Right atrium auricular region (tissue), 2 donors: ENCODE measurements at regions not wholly inside any gene's neighbourhood (a gene's known extent, or its start where the extent isn't known, plus 50 kb on each side); places are given as distances from the start of the nearest gene placed in this dataset.
"Not testable (repeated sequence)": the region's sequence is repeated elsewhere in the genome, so short reads cannot be mapped to it uniquely, and the experiment has no call there.

ENCODE experiments used
- DNase-seq: peaks from one replicate; pipeline ENCODE4 v3.0.0-alpha.2; 2019; ENCODE audit warnings: low spot score
- H3K27ac ChIP-seq, 2 donors: fragments of 200-600 bp; sonication (generic); 1 replicate in 1 of 2; 2 replicates in 1 of 2; pipeline ENCODE4 v1.5.1; 2016 to 2019
- H3K27me3 ChIP-seq, 2 donors: fragments of 200-600 bp; sonication (generic); one replicate each; pipeline versions ENCODE4 v1.5.1 to v1.6.0; 2017 to 2019
- H3K36me3 ChIP-seq: fragments of 200-600 bp; sonication (generic); one replicate; pipeline ENCODE4 v1.5.1; 2016
- H3K4me1 ChIP-seq, 2 donors: fragments of 200-600 bp; sonication (generic); one replicate each; pipeline versions ENCODE4 v1.5.1 to v1.6.0; 2017 to 2019
- H3K4me3 ChIP-seq, 2 donors: fragments of 200-600 bp; sonication (generic); 1 replicate in 1 of 2; 2 replicates in 1 of 2; pipeline ENCODE4 v1.5.1; 2017 to 2019; ENCODE audit warnings: mild to moderate bottlenecking in 1 of 2, moderate library complexity in 1 of 2
- H3K9me3 ChIP-seq, 2 donors: fragments of 200-600 bp; sonication (generic); one replicate each; pipeline ENCODE4 v1.5.1; 2019
- TF ChIP-seq, protein P1 (sequence below), 2 donors: fragments of 200-600 bp; sonication (generic); IDR thresholded peaks; one replicate each; pipeline ENCODE4 v1.5.1; 2019; ENCODE audit warnings: antibody characterized with exemption in 2 of 2

DNA sequence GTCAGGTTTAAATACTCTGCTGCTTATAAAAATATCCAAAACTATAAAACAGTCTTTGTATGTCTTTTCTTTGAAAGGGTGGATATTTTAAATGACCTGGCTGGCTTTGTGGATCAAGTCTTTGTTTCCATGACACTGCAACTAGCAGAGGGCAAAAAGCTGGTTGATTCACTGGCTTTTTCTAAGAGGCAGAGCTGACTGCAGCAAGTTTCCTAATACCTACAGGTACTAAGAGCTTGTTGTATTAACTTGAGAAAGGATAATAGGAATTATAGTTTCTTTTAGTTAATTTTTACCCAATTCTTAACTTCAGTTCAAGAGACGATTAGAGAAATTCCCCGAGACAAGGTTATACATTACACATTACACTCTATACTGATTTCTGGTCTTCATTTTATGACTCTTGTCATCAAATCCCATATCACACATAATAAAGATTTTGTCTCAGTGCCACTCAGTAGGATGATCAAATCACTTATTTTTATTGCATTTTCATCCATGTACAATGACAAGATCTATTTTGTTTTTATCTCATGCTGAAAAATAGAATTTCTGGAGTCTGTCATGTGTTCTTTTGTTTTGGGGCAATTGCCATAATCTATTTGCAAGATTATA is 120.1 kb upstream of the RIMS1 start:
- H3K4me3 ChIP-seq = no peak overlapping the region
- TF ChIP-seq, protein P1, sequence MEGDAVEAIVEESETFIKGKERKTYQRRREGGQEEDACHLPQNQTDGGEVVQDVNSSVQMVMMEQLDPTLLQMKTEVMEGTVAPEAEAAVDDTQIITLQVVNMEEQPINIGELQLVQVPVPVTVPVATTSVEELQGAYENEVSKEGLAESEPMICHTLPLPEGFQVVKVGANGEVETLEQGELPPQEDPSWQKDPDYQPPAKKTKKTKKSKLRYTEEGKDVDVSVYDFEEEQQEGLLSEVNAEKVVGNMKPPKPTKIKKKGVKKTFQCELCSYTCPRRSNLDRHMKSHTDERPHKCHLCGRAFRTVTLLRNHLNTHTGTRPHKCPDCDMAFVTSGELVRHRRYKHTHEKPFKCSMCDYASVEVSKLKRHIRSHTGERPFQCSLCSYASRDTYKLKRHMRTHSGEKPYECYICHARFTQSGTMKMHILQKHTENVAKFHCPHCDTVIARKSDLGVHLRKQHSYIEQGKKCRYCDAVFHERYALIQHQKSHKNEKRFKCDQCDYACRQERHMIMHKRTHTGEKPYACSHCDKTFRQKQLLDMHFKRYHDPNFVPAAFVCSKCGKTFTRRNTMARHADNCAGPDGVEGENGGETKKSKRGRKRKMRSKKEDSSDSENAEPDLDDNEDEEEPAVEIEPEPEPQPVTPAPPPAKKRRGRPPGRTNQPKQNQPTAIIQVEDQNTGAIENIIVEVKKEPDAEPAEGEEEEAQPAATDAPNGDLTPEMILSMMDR (IDR thresholded peaks at IDR 0.05) = no peak
- H3K9me3 ChIP-seq = no peaks in the 10 kb centered on the region
- no peaks in the 10 kb centered on the region for H3K27me3 ChIP-seq
- no peaks in the 10 kb centered on the region for H3K36me3 ChIP-seq
- no peak overlapping the region for H3K27ac ChIP-seq
- H3K4me1 ChIP-seq = no peaks in the 10 kb centered on the region
- no peak for DNase-seq

DNA sequence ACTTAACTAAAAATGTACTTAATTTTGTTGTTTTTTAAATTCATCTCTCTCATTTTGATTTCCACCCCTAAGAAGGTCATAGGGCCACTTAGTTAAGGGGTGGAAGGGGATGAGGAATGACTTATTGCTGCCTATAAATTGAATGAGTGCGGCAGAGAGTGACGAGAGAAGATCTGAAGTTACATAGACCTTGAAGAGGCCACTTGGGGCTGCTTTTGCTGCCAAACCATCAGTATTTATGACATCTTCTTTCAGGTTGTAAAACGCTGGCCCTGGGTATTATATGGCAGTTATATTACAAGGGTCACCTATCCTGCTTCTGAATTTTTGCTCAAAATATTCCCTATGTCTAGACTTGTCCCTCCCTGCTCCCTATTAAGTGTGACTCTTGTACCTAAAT is 119.6 kb upstream of the RIMS1 start:
- TF ChIP-seq, protein P1 (IDR thresholded peaks at IDR 0.05) = no peak
- Histone ChIP-seq H3K27me3 (no peaks in the 10 kb centered on the region), H3K27ac (no peak overlapping the region), H3K4me3 (no peak overlapping the region), H3K9me3 (no peaks in the 10 kb centered on the region), H3K36me3 (no peaks in the 10 kb centered on the region), H3K4me1 (no peaks in the 10 kb centered on the region)
- no peak for DNase-seq

DNA sequence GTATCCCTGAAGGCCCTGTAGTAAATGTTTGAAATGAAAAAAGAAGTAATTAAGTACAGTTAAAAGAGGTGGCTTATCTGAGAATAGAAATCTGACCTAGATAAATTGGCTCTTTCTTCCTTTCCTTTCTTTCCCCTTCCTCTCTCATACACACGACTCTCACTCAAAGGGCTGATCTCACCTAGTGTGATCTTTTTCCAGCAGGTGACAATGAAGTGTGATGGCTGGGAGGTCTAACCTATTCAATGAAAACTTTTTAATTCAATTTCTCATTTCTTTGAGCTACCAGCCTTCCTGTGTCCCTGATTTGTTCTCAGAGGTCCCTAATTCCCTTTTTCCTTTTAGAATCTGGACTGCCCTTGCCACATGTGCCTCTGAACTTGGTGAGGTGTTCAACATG is 118.0 kb upstream of the RIMS1 start:
- H3K27me3 ChIP-seq = no peaks in the 10 kb centered on the region
- DNase-seq = no peak
- H3K27ac ChIP-seq = no peak overlapping the region
- TF ChIP-seq, protein P1 (IDR thresholded peaks at IDR 0.05) = no peak
- no peaks in the 10 kb centered on the region for H3K9me3 ChIP-seq
- no peak overlapping the region for H3K4me3 ChIP-seq
- no peaks in the 10 kb centered on the region for H3K4me1 ChIP-seq
- no peaks in the 10 kb centered on the region for H3K36me3 ChIP-seq

DNA sequence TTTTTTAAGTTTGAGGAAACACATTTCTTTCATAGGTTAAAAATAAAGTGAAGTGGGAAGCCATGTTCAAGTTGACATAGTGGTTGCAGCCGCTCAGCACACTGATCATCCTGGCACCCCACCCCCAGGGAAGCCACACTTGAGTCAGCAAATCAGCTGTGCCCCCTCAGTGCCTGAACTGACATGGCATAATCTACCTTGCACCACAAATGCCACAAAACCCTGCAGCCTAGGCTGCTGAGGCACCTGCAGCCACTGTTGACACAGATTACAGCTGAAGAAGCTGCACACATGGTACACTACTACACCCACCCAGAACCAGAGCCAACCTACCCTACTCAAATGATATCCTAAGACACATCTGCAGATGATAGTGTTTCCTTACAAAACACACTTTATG is 77.5 kb upstream of the RIMS1 start:
- Histone ChIP-seq H3K4me3 (no peak overlapping the region), H3K27me3 (no peaks in the 10 kb centered on the region), H3K4me1 (no peaks in the 10 kb centered on the region), H3K9me3 (peaks cover 7 to 44% of the 10 kb centered on the region in 2 donors), H3K27ac (no peak overlapping the region), H3K36me3 (no peaks in the 10 kb centered on the region)
- DNase-seq = no peak
- TF ChIP-seq, protein P1 (IDR thresholded peaks at IDR 0.05) = no peak

DNA sequence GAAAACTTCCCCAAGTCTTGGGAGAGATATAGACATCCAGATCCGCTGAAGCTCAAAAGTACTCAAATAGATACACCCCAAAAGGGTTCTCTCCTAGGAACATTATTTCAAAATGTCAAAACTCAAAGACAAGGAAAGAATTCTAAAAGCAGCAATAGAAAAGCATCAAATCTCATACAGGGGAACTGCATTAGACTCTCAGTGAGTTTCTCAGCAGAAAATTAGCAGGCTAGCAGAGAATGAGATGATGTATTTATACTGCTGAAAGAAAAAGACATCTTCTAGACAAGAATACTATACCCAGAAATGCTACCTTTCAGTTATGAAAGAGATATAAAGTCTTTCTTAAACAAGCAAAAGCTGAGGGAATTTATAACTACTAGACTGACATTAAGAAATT is 75.5 kb upstream of the RIMS1 start:
- Histone ChIP-seq H3K27ac (no peak overlapping the region), H3K27me3 (no peaks in the 10 kb centered on the region), H3K9me3 (peaks cover 7 to 61% of the 10 kb centered on the region in 2 donors), H3K4me3 (no peak overlapping the region), H3K36me3 (no peaks in the 10 kb centered on the region), H3K4me1 (no peaks in the 10 kb centered on the region)
- no peak for DNase-seq
- TF ChIP-seq, protein P1 (IDR thresholded peaks at IDR 0.05) = no peak

DNA sequence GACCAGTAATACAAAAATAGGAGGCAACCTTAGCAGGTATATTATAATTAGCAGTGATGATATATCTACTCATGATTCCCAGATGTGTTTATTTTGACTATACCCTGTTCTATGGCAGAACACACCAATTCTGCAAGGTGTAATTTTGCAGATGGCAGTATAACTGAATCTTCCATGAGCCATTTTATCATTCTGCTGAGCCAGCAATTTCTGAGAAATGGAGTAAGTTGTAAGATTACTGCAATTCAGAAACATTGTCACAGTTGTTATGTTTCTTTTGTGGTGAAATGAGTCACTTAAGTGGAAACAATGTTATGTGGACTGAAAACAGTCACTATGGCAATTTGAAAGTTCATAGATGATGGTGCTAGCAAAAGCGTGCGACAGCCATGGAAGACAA is 63.7 kb upstream of the RIMS1 start:
- H3K4me1 ChIP-seq = no peaks in the 10 kb centered on the region
- no peak overlapping the region for H3K27ac ChIP-seq
- TF ChIP-seq, protein P1 (IDR thresholded peaks at IDR 0.05) = no peak
- H3K36me3 ChIP-seq = no peaks in the 10 kb centered on the region
- H3K4me3 ChIP-seq = no peak overlapping the region
- H3K9me3 ChIP-seq = no peaks in the 10 kb centered on the region
- no peak for DNase-seq
- H3K27me3 ChIP-seq = no peaks in the 10 kb centered on the region

DNA sequence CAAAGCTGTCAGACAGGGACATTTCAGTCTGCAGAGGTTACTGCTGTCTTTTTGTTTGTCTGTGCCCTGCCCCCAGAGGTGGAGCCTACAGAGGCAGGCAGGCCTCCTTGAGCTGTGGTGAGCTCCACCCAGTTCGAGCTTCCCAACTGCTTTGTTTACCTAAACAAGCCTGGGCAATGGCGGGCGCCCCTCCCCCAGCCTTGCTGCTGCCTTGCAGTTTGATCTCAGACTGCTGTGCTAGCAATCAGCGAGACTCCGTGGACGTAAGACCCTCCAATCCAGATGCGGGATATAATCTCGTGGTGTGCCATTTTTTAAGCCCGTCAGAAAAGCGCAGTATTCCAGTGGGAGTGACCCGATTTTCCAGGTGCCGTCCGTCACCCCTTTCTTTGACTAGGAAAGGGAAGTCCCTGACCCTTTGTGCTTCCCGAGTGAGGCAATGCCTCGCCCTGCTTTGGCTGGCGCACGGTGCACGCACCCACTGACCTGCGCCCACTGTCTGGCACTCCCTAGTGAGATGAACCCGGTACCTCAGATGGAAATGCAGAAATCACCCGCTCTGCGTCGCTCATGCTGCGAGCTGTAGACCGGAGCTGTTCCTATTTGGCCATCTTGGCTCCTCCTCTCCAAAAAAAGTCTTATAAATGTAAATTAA is 54.1 kb upstream of the RIMS1 start:
- not testable (repeated sequence) for H3K27me3 ChIP-seq, H3K9me3 ChIP-seq, H3K27ac ChIP-seq, H3K4me1 ChIP-seq, H3K36me3 ChIP-seq, H3K4me3 ChIP-seq, DNase-seq
